ENCODE measurements at regions not wholly inside any gene's neighbourhood (a gene's known extent, or its start where the extent isn't known, plus 50 kb on each side); places are given as distances from the start of the nearest gene placed in this dataset.

DNA sequence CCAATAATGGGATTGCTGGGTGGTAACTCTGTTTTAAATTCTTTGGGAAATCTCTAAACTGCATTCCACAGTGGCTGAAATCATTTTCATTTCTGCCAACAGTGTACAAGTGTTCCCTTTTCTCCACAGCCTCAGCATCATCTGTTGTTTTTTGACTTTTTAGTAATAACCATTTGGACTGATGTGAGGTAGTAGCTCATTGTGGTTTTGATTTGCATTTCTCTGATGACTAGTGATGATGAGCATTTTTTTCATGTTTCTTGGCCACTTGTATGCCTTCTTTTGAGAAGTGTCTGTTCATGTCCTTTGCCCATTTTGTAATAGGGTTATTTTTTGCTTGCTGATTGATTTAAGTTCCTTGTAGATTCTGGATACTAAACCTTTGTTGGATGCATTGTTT lies 131.9 kb upstream of the B3GALT2 start:
- no peak overlapping the region for H3K4me3 ChIP-seq (ENCODE audit: low read depth, low read length)
- TF ChIP-seq, protein P1, sequence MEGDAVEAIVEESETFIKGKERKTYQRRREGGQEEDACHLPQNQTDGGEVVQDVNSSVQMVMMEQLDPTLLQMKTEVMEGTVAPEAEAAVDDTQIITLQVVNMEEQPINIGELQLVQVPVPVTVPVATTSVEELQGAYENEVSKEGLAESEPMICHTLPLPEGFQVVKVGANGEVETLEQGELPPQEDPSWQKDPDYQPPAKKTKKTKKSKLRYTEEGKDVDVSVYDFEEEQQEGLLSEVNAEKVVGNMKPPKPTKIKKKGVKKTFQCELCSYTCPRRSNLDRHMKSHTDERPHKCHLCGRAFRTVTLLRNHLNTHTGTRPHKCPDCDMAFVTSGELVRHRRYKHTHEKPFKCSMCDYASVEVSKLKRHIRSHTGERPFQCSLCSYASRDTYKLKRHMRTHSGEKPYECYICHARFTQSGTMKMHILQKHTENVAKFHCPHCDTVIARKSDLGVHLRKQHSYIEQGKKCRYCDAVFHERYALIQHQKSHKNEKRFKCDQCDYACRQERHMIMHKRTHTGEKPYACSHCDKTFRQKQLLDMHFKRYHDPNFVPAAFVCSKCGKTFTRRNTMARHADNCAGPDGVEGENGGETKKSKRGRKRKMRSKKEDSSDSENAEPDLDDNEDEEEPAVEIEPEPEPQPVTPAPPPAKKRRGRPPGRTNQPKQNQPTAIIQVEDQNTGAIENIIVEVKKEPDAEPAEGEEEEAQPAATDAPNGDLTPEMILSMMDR (IDR thresholded peaks at IDR 0.05; ENCODE audit: borderline replicate concordance, insufficient read depth, low read depth, low read length), result no peak

DNA sequence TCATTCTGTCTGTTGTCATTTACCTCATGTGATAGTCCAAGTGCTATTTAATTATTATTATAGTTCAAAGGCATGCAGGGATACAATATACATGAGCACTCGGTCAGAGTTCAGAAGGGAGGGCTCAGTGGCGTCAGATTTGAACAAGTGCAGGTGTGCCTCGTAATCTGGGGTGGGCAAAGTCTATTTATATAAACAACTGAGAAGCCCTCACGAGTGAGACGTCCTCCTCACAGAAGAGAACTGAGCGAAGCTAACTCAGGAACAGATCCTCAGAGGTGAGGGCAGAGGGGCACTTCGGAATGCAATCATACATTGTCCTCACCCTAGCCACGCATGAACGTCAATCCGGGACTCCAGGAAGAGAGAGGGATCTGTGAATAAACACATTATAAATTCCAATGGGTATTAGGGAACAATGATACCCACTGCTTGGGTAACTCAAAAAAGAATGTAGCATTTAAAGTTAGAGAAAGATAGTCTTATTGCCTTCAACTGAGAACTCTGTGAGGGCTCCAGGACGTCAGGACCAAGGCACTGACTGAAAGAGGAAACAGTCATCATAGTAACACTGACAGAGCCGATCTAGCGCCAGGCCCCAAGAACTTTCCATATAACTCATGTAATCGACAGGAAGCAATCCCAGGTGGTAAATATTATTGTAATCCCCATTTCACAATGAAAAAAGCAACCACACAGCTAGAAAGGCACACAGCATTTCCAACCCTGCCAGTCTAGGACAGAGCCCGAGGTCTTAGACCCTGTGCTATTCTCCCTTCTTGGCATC lies 127.1 kb upstream of the B3GALT2 start:
- TF ChIP-seq, protein P1 (IDR thresholded peaks at IDR 0.05; ENCODE audit: borderline replicate concordance, insufficient read depth, low read depth, low read length), result no peak
- no peak overlapping the region for H3K4me3 ChIP-seq (ENCODE audit: low read depth, low read length)

- no peak overlapping the region for H3K4me3 ChIP-seq (ENCODE audit: low read depth, low read length)
- TF ChIP-seq, protein P1 (IDR thresholded peaks at IDR 0.05; ENCODE audit: borderline replicate concordance, insufficient read depth, low read depth, low read length), result no peak
Measured at GRCh38 chr1:193312432-193312831, 126.0 kb upstream of the B3GALT2 start.

GRCh38 chr1:193311226-193311948 lies 125.0 kb upstream of the B3GALT2 start:
- TF ChIP-seq, protein P1 (IDR thresholded peaks at IDR 0.05; ENCODE audit: borderline replicate concordance, insufficient read depth, low read depth, low read length), result no peak
- no peak overlapping the region for H3K4me3 ChIP-seq (ENCODE audit: low read depth, low read length)

GRCh38 chr1:193310564-193310963 lies 124.2 kb upstream of the B3GALT2 start:
- TF ChIP-seq, protein P1 (IDR thresholded peaks at IDR 0.05; ENCODE audit: borderline replicate concordance, insufficient read depth, low read depth, low read length), result no peak
- no peak overlapping the region for H3K4me3 ChIP-seq (ENCODE audit: low read depth, low read length)

- TF ChIP-seq, protein P1 (IDR thresholded peaks at IDR 0.05; ENCODE audit: borderline replicate concordance, insufficient read depth, low read depth, low read length), result no peak
- no peak overlapping the region for H3K4me3 ChIP-seq (ENCODE audit: low read depth, low read length)
Measured at GRCh38 chr1:193309936-193310475, 123.6 kb upstream of the B3GALT2 start.

Measured in GM12875 (cell line).